GM19468 (cell line): ENCODE measurements at regions not wholly inside any gene's neighbourhood (a gene's known extent, or its start where the extent isn't known, plus 50 kb on each side); places are given as distances from the start of the nearest gene placed in this dataset.
"Not testable (repeated sequence)": the region's sequence is repeated elsewhere in the genome, so short reads cannot be mapped to it uniquely, and the experiment has no call there.

Experiments used
- ATAC-seq: cut with Tn5 transposase; IDR thresholded peaks from one replicate; pipeline ENCODE4 v1.9.1; 2021; ENCODE audit warnings: mild to moderate bottlenecking, moderate library complexity, moderate number of reproducible peaks; ENCODE audit not compliant: unreplicated experiment; ENCODE audit errors: extremely low read depth

GRCh38 chr5:56763711-56764466 lies 51.5 kb upstream of the MAP3K1 start:
- ATAC-seq = no peak

GRCh38 chr5:56763182-56763581 lies 52.2 kb upstream of the MAP3K1 start:
- no peak for ATAC-seq

GRCh38 chr5:56761151-56761885 lies 54.0 kb upstream of the MAP3K1 start:
- no peak for ATAC-seq

- no peak for ATAC-seq
Measured at GRCh38 chr5:56760723-56761122, 54.6 kb upstream of the MAP3K1 start.

GRCh38 chr5:56759521-56760216 lies 55.7 kb upstream of the MAP3K1 start:
- no peak for ATAC-seq

GRCh38 chr5:56757077-56757476 lies 58.3 kb upstream of the MAP3K1 start:
- ATAC-seq = no peak

- ATAC-seq = no peak
Measured at GRCh38 chr5:56755036-56755555, 60.3 kb upstream of the MAP3K1 start.

- not testable (repeated sequence) for ATAC-seq
Measured at GRCh38 chr5:56753588-56753987, 61.8 kb upstream of the MAP3K1 start.

GRCh38 chr5:56751572-56752313 lies 63.6 kb upstream of the MAP3K1 start:
- ATAC-seq = no peak

GRCh38 chr5:56749842-56750241 lies 65.5 kb upstream of the MAP3K1 start:
- no peak for ATAC-seq

- no peak for ATAC-seq
Measured at GRCh38 chr5:56746553-56747339, 68.6 kb upstream of the MAP3K1 start.

GRCh38 chr5:56745864-56746263 lies 69.5 kb upstream of the MAP3K1 start:
- ATAC-seq = no peak

GRCh38 chr5:56740868-56741267 lies 74.5 kb upstream of the MAP3K1 start:
- no peak for ATAC-seq

- no peak for ATAC-seq
Measured at GRCh38 chr5:56739990-56740389, 75.4 kb upstream of the MAP3K1 start.

- no peak for ATAC-seq
Measured at GRCh38 chr5:56737951-56738606, 77.3 kb upstream of the MAP3K1 start.

GRCh38 chr5:56737002-56737621 lies 78.2 kb upstream of the MAP3K1 start:
- ATAC-seq = no peak

- no peak for ATAC-seq
Measured at GRCh38 chr5:56735849-56736641, 79.3 kb upstream of the MAP3K1 start.
